Thyroid gland (tissue), 4 donors: ENCODE measurements at regions not wholly inside any gene's neighbourhood (a gene's known extent, or its start where the extent isn't known, plus 50 kb on each side); places are given as distances from the start of the nearest gene placed in this dataset.

Source experiments
- POLR2A ChIP-seq, 2 donors: fragments of 450-650 bp; IDR thresholded peaks; one replicate each; pipeline ENCODE4 v1.6.1; 2017; ENCODE audit warnings: antibody characterized with exemption in 2 of 2, mild to moderate bottlenecking in 2 of 2, moderate library complexity in 1 of 2
- TF ChIP-seq, protein P1 (sequence below), 6 experiments: fragments of 200-600 bp in 3 of 6; fragments of 450-650 bp in 3 of 6; sonication (generic) in 3 of 6; IDR thresholded peaks; one replicate each; pipeline ENCODE4 v1.5.1; 2016 to 2019; ENCODE audit warnings: antibody characterized with exemption in 6 of 6, mild to moderate bottlenecking in 2 of 6, inconsistent platforms in 1 of 6, moderate library complexity in 1 of 6

GRCh38 chr12:4030929-4031702 is 157.9 kb upstream of the PARP11 start:
- TF ChIP-seq, protein P1, sequence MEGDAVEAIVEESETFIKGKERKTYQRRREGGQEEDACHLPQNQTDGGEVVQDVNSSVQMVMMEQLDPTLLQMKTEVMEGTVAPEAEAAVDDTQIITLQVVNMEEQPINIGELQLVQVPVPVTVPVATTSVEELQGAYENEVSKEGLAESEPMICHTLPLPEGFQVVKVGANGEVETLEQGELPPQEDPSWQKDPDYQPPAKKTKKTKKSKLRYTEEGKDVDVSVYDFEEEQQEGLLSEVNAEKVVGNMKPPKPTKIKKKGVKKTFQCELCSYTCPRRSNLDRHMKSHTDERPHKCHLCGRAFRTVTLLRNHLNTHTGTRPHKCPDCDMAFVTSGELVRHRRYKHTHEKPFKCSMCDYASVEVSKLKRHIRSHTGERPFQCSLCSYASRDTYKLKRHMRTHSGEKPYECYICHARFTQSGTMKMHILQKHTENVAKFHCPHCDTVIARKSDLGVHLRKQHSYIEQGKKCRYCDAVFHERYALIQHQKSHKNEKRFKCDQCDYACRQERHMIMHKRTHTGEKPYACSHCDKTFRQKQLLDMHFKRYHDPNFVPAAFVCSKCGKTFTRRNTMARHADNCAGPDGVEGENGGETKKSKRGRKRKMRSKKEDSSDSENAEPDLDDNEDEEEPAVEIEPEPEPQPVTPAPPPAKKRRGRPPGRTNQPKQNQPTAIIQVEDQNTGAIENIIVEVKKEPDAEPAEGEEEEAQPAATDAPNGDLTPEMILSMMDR (IDR thresholded peaks at IDR 0.05): peak in 1 of 6 experiments; percentile 21
- peak in 1 of 2 donors; percentile 83 for TF ChIP-seq POLR2A (IDR thresholded peaks at IDR 0.05)
